ENCODE measurements at regions not wholly inside any gene's neighbourhood (a gene's known extent, or its start where the extent isn't known, plus 50 kb on each side); places are given as distances from the start of the nearest gene placed in this dataset.

DNA sequence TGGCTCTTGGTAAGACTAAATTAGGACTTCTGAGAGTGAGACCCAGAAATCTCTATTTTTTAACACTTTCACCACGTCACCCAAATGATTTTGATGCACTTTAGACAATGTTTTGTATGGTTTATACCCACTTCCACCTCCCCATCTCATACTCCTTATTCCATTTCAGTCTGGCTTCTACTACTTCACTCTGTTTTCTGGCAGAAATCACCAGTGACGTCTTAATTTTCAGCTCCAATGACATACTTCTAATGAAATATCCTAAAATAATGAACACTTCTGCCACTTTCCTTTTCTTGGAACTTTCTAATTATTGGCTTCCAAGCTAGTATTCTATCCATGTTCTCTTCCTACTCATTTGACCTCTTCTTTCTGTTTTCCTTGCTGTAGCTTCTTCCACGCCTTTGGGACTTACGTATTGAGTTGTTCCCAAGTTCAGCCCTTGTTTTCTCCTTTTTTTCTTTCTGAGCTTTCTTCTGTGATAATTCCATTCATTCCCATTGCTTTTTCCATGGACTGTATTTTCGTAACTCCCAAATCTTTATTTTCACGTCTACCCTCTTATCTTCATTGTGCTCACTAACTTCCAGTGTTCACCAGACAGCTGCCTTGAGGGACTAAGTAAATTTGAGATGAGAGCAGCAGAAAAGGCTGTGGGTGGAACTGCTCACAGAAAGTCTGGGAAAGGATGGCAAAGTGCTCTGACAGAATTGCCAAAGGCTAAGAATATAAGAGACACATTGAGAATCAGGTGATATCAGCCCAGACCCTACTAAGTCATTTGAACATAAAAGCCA is 115.8 kb downstream of the CAPZA3 start:
- H3K4me1 Mint-ChIP-seq (ENCODE audit: low read depth) = no peaks in the 10 kb centered on the region
- TF ChIP-seq, protein P1, sequence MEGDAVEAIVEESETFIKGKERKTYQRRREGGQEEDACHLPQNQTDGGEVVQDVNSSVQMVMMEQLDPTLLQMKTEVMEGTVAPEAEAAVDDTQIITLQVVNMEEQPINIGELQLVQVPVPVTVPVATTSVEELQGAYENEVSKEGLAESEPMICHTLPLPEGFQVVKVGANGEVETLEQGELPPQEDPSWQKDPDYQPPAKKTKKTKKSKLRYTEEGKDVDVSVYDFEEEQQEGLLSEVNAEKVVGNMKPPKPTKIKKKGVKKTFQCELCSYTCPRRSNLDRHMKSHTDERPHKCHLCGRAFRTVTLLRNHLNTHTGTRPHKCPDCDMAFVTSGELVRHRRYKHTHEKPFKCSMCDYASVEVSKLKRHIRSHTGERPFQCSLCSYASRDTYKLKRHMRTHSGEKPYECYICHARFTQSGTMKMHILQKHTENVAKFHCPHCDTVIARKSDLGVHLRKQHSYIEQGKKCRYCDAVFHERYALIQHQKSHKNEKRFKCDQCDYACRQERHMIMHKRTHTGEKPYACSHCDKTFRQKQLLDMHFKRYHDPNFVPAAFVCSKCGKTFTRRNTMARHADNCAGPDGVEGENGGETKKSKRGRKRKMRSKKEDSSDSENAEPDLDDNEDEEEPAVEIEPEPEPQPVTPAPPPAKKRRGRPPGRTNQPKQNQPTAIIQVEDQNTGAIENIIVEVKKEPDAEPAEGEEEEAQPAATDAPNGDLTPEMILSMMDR (IDR thresholded peaks at IDR 0.05) = no peak
- H3K27ac Mint-ChIP-seq = no peak overlapping the region
- intact Hi-C loops (cut with micrococcal nuclease) = no loop called here
- no peak overlapping the region for H3K4me3 Mint-ChIP-seq
- DNase-seq (no peak), ATAC-seq (no peak)
- peaks cover 3% of the 10 kb centered on the region for H3K27me3 Mint-ChIP-seq
- ChIA-PET POLR2A (no interaction called here), CTCF (no interaction called here)
- no peaks in the 10 kb centered on the region for H3K36me3 Mint-ChIP-seq (ENCODE audit: low read depth)
- H3K9me3 Mint-ChIP-seq = no peaks in the 10 kb centered on the region

DNA sequence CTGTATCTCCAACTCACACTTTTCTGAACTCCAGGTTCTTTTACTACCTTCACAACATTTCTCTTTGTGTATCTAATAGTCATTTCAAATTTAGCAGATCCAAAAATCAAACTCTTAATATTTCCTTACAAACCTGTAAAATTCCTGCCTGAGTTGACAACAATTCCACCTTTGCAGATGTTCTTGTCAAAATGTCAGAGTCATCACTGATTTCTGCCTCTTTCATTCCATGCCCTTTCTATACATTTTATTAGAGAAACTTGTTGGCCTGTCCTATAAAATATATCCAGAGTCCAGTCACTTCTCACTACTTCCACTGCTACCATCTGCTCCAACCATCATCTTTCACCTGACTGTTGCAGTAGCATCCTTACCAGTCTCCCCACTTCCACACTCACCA is 119.7 kb downstream of the CAPZA3 start:
- Mint-ChIP-seq H3K4me1 (ENCODE audit: low read depth) (no peaks in the 10 kb centered on the region), H3K4me3 (no peak overlapping the region), H3K36me3 (ENCODE audit: low read depth) (no peaks in the 10 kb centered on the region), H3K27me3 (peaks cover 1% of the 10 kb centered on the region), H3K9me3 (no peaks in the 10 kb centered on the region), H3K27ac (no peak overlapping the region)
- ChIA-PET CTCF (no interaction called here), POLR2A (no interaction called here)
- DNase-seq (no peak), ATAC-seq (no peak)
- TF ChIP-seq, protein P1 (IDR thresholded peaks at IDR 0.05) = no peak
- intact Hi-C loops (cut with micrococcal nuclease) = no loop called here

DNA sequence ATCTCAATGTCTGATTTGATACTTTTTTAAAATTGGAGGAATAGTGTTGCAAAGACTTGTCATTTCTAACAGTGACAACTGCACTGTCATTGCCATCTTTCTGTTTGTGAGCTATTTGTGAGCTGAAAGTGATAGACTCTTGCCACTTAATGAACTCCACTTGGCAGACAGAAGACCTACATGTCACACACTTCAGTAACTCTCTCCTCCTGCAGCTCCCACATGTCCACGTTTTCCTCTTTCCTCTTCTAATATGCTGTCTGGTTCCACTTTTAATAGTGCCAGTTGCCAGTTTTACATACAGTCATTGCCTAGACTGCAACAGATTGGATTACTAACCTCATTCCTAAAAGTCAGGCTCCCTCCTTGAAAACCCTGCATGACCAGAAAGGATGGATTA is 121.5 kb downstream of the CAPZA3 start:
- intact Hi-C loops (cut with micrococcal nuclease) = no loop called here
- no peak overlapping the region for H3K27ac Mint-ChIP-seq
- no peaks in the 10 kb centered on the region for H3K9me3 Mint-ChIP-seq
- no peaks in the 10 kb centered on the region for H3K36me3 Mint-ChIP-seq (ENCODE audit: low read depth)
- H3K27me3 Mint-ChIP-seq = peaks cover 1% of the 10 kb centered on the region
- H3K4me3 Mint-ChIP-seq = no peak overlapping the region
- H3K4me1 Mint-ChIP-seq (ENCODE audit: low read depth) = no peaks in the 10 kb centered on the region
- ATAC-seq = no peak
- no peak for DNase-seq
- TF ChIP-seq, protein P1 (IDR thresholded peaks at IDR 0.05) = no peak
- ChIA-PET POLR2A (no interaction called here), CTCF (interaction anchor here (2.8 kb wide), 1 partner anchor 327 kb away, joined by 12 read pairs; no protein-coding TSS in a partner anchor)

DNA sequence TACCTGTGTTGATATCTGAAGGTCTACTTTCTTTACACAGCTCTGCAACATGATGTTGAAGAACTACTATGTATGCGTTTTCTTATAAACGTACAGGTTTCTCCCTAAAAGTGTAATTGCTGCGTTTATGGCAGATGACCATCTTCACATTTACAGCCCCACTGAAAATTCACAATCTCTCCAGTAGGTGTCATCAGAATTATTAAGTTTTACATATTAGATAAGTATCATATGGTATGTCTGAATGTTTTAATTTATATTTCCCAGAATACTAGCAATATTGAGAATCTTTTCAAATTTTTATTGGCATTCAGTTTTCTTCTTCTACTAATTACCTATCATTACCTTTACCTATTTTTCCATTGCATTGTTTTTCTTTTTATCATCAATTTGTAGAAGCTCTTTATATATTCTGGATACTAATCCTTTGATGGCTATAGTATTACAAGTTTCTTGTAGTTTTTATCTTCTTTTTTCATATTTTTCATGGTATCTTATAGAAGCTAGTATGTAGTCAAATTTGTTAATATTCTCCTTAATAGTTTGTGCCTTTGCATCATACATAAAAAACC is 123.5 kb downstream of the CAPZA3 start:
- ATAC-seq (no peak), DNase-seq (no peak)
- Mint-ChIP-seq H3K27me3 (peaks cover 3% of the 10 kb centered on the region), H3K36me3 (ENCODE audit: low read depth) (no peaks in the 10 kb centered on the region), H3K27ac (no peak overlapping the region), H3K4me1 (ENCODE audit: low read depth) (no peaks in the 10 kb centered on the region), H3K9me3 (no peaks in the 10 kb centered on the region), H3K4me3 (no peak overlapping the region)
- intact Hi-C loops (cut with micrococcal nuclease) = loop anchor here (5.0 kb wide), 1 partner anchor 326 kb away; no protein-coding TSS in a partner anchor
- TF ChIP-seq, protein P1 (IDR thresholded peaks at IDR 0.05) = peak; percentile 36
- POLR2A ChIA-PET = no interaction called here
- CTCF ChIA-PET = interaction anchor here (1.3 to 2.8 kb wide), 3 partner anchors 24 to 328 kb away, joined by 3 to 12 read pairs (median 3); no protein-coding TSS in a partner anchor

Data from activated CD8-positive, alpha-beta T cell treated with anti-CD3 and anti-CD28 coated beads for 36 hours (primary cell).